B cell (primary cell): ENCODE measurements at regions not wholly inside any gene's neighbourhood (a gene's known extent, or its start where the extent isn't known, plus 50 kb on each side); places are given as distances from the start of the nearest gene placed in this dataset.

Experiments used
- ATAC-seq: fragments of 200-7000 bp; cut with Tn5 transposase; one replicate; pipeline ENCODE4 v1.10.0; 2021; ENCODE audit warnings: low read depth, mild to moderate bottlenecking, moderate number of reproducible peaks, moderate library complexity
- CTCF ChIA-PET: fragments of 350-600 bp; sonication (Branson Sonifier 250); formaldehyde crosslinking; loops from one replicate; lab custom pipeline; 2021; ENCODE audit warnings: antibody characterized with exemption, inconsistent platforms; lab: Charles Lee
- POLR2A ChIA-PET: fragments of 350-600 bp; sonication (Branson Sonifier 250); formaldehyde crosslinking; loops from one replicate; lab custom pipeline; 2021; ENCODE audit warnings: antibody characterized with exemption; lab: Charles Lee
- DNase-seq: peaks from one replicate; pipeline ENCODE4 v3.0.0; 2013
- H2AFZ ChIP-seq: 2 replicates; pipeline ENCODE4 v1.6.1; 2012; ENCODE audit warnings: mild to moderate bottlenecking, low read depth, low read length; ENCODE audit not compliant: insufficient read depth, poor library complexity, severe bottlenecking
- H3K27ac ChIP-seq, 2 donors: 1 replicate in 1 of 2; 2 replicates in 1 of 2; pipeline ENCODE4 v1.5.1; 2012 to 2013; ENCODE audit warnings: low read length in 2 of 2, mild to moderate bottlenecking in 2 of 2, moderate library complexity in 1 of 2
- H3K27me3 ChIP-seq, 4 experiments: fragments of 200-600 bp in 1 of 4; sonication (generic) in 1 of 4; replicated peaks in 1 of 4; 1 replicate in 2 of 4; 2 replicates in 2 of 4; pipeline versions ENCODE4 v1.6.1 to v1.7.0; 2013 to 2016; ENCODE audit warnings: low read length in 3 of 4, mild to moderate bottlenecking in 2 of 4, mixed read lengths in 1 of 4, moderate library complexity in 1 of 4; ENCODE audit not compliant: insufficient read depth in 4 of 4, control insufficient read depth in 3 of 4; ENCODE audit errors: control extremely low read depth in 1 of 4
- H3K36me3 ChIP-seq, 2 experiments: replicated peaks in 1 of 2; 1 replicate in 1 of 2; 2 replicates in 1 of 2; pipeline versions ENCODE4 v1.6.1 to v1.7.1; 2013; ENCODE audit warnings: low read length in 1 of 2; ENCODE audit not compliant: insufficient read depth in 2 of 2, control insufficient read depth in 1 of 2; ENCODE audit errors: control extremely low read depth in 1 of 2, extremely low read depth in 1 of 2
- H3K4me1 ChIP-seq, 2 donors: fragments of 200-600 bp in 1 of 2; sonication (generic) in 1 of 2; 1 replicate in 1 of 2; 2 replicates in 1 of 2; pipeline versions ENCODE4 v1.5.1 to v1.6.1; 2013 to 2017; ENCODE audit warnings: low read length in 2 of 2; ENCODE audit not compliant: control insufficient read depth in 2 of 2, insufficient read depth in 2 of 2
- H3K4me2 ChIP-seq: replicated peaks from 2 replicates; pipeline ENCODE3; 2012; ENCODE audit warnings: mild to moderate bottlenecking, low read depth, low read length; ENCODE audit not compliant: poor library complexity, severe bottlenecking
- H3K4me3 ChIP-seq, 5 experiments: fragments of 200-600 bp in 1 of 5; sonication (generic) in 1 of 5; 1 replicate in 3 of 5; 2 replicates in 2 of 5; pipeline versions ENCODE4 v1.5.1 to v1.7.0; 2011 to 2016; ENCODE audit warnings: low read length in 4 of 5, mild to moderate bottlenecking in 4 of 5, low read depth in 2 of 5, control low read depth in 1 of 5, moderate library complexity in 1 of 5; ENCODE audit not compliant: insufficient read depth in 1 of 5; ENCODE audit errors: control extremely low read depth in 1 of 5, extremely low read depth in 1 of 5
- H3K79me2 ChIP-seq: fragments of 200-600 bp; sonication (generic); one replicate; pipeline ENCODE4 v1.6.0; 2016; ENCODE audit warnings: low read length; ENCODE audit not compliant: control insufficient read depth, insufficient read depth
- H3K9ac ChIP-seq: fragments of 200-600 bp; sonication (generic); 2 replicates; pipeline ENCODE4 v1.6.1; 2017; ENCODE audit warnings: mild to moderate bottlenecking, low read length, moderate library complexity
- H3K9me3 ChIP-seq, 3 donors: one replicate each; pipeline versions ENCODE4 v1.6.1 to v1.7.1; 2013; ENCODE audit warnings: low read length in 2 of 3; ENCODE audit not compliant: control insufficient read depth in 2 of 3, insufficient read depth in 1 of 3; ENCODE audit errors: control extremely low read depth in 1 of 3
- H4K20me1 ChIP-seq: 2 replicates; pipeline ENCODE4 v1.6.0; 2012; ENCODE audit warnings: mild to moderate bottlenecking, low read length; ENCODE audit not compliant: insufficient read depth, control insufficient read depth, poor library complexity, severe bottlenecking
- H3K27ac Mint-ChIP-seq: one replicate; pipeline ENCODE4 v1.8.0; 2021; ENCODE audit warnings: mixed read lengths
- H3K27me3 Mint-ChIP-seq: one replicate; pipeline ENCODE4 v1.8.0; 2021; ENCODE audit warnings: mixed read lengths
- H3K4me1 Mint-ChIP-seq: one replicate; pipeline ENCODE4 v1.8.0; 2021; ENCODE audit warnings: mixed read lengths
- H3K4me3 Mint-ChIP-seq: one replicate; pipeline ENCODE4 v1.8.0; 2021; ENCODE audit warnings: mixed read lengths
- H3K9me3 Mint-ChIP-seq: one replicate; pipeline ENCODE4 v1.8.0; 2022; ENCODE audit warnings: mixed read lengths; ENCODE audit not compliant: insufficient read depth
- EZH2 ChIP-seq: IDR thresholded peaks from 2 replicates; pipeline ENCODE4 v1.6.1; 2012; ENCODE audit warnings: borderline replicate concordance, low read depth, mild to moderate bottlenecking, moderate library complexity, low read length; ENCODE audit not compliant: insufficient read depth, poor library complexity, severe bottlenecking
- WGBS: methylation state at CpG from one replicate; pipeline ENCODE4 v1.1.5; 2013; ENCODE audit warnings: missing lambda C conversion rate; ENCODE audit not compliant: insufficient coverage; 5-methylcytosine and 5-hydroxymethylcytosine counted together
- intact Hi-C: fragments of 100-400 bp; cut with micrococcal nuclease; formaldehyde crosslinking; loops from one replicate; pipeline ENCODE4 v1.10.0; 2022
- TF ChIP-seq, protein P1 (sequence below): fragments of 200-600 bp; IDR thresholded peaks from one replicate; pipeline ENCODE4 v1.8.0; 2022; ENCODE audit warnings: antibody characterized with exemption, mild to moderate bottlenecking

DNA sequence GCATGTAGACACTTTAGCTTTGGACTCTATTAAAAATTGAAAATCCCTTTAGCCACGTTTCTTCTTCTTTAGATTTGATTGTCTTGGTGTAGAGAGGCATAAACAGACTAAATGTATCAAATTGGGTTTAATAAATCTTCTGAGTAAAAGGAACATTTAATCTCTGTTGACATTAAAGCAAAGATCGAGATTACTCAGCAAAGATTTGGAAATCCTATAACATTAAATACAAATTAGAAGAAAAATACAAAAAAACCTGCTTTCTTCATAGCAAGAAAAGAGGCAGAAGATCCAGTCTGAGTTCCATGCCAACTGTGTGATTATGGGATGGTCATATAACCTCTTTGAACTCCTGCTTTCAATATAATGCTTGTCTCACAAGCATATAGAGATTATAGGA is 172.3 kb downstream of the GJA1 start:
- no peak overlapping the region for H3K4me2 ChIP-seq
- POLR2A ChIA-PET = no interaction called here
- no peak overlapping the region for H3K9ac ChIP-seq
- no peak overlapping the region for H3K4me3 ChIP-seq
- H4K20me1 ChIP-seq = no peaks in the 10 kb centered on the region
- no peaks in the 10 kb centered on the region for H3K9me3 Mint-ChIP-seq
- H3K27ac Mint-ChIP-seq = no peak overlapping the region
- no peak overlapping the region for H2AFZ ChIP-seq
- no peak for DNase-seq
- TF ChIP-seq, protein P1, sequence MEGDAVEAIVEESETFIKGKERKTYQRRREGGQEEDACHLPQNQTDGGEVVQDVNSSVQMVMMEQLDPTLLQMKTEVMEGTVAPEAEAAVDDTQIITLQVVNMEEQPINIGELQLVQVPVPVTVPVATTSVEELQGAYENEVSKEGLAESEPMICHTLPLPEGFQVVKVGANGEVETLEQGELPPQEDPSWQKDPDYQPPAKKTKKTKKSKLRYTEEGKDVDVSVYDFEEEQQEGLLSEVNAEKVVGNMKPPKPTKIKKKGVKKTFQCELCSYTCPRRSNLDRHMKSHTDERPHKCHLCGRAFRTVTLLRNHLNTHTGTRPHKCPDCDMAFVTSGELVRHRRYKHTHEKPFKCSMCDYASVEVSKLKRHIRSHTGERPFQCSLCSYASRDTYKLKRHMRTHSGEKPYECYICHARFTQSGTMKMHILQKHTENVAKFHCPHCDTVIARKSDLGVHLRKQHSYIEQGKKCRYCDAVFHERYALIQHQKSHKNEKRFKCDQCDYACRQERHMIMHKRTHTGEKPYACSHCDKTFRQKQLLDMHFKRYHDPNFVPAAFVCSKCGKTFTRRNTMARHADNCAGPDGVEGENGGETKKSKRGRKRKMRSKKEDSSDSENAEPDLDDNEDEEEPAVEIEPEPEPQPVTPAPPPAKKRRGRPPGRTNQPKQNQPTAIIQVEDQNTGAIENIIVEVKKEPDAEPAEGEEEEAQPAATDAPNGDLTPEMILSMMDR = no peak
- no peak for TF ChIP-seq EZH2
- H3K4me1 ChIP-seq = no peaks in the 10 kb centered on the region
- intact Hi-C loops = no loop called here
- H3K27me3 Mint-ChIP-seq = no peaks in the 10 kb centered on the region
- H3K4me1 Mint-ChIP-seq = no peaks in the 10 kb centered on the region
- H3K36me3 ChIP-seq = no peaks in the 10 kb centered on the region
- H3K79me2 ChIP-seq = no peaks in the 10 kb centered on the region
- CTCF ChIA-PET = no interaction called here
- H3K27ac ChIP-seq = no peak overlapping the region
- ATAC-seq = no peak
- no peak overlapping the region for H3K4me3 Mint-ChIP-seq
- no CpG with 5 or more reads among the region's 2 CpGs for WGBS
- H3K9me3 ChIP-seq = no peaks in the 10 kb centered on the region
- no peaks in the 10 kb centered on the region for H3K27me3 ChIP-seq

DNA sequence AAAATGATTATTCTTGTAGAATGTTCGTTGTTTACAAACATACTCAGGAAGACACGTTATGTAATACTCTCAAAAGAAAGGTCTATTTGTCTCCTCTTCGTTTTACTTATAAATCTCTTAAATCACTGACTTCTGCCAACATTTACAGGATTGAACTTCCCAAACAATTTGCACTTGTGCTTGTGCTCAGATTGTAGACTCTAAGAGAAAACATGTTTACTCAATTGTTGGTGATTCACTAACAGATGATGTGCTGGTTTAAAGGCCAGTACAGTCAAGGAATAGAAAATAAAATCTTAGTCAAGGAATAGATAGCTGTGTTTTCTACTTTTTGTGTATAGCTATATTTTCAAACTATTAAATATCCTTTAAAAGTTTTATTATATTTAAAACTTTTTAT is 172.8 kb downstream of the GJA1 start:
- no peak overlapping the region for H3K27ac ChIP-seq
- CTCF ChIA-PET = no interaction called here
- no CpG with 5 or more reads among the region's 3 CpGs for whole genome bisulfite sequencing
- TF ChIP-seq, protein P1 = no peak
- TF ChIP-seq EZH2 = no peak
- intact Hi-C loops = no loop called here
- no peak for ATAC-seq
- no peak overlapping the region for H3K27ac Mint-ChIP-seq
- H2AFZ ChIP-seq = no peak overlapping the region
- H3K36me3 ChIP-seq = no peaks in the 10 kb centered on the region
- H3K4me3 Mint-ChIP-seq = no peak overlapping the region
- no peak overlapping the region for H3K4me2 ChIP-seq
- no peaks in the 10 kb centered on the region for H3K9me3 Mint-ChIP-seq
- no peaks in the 10 kb centered on the region for H3K9me3 ChIP-seq
- POLR2A ChIA-PET = no interaction called here
- no peak for DNase-seq
- no peaks in the 10 kb centered on the region for H3K79me2 ChIP-seq
- H3K27me3 ChIP-seq = no peaks in the 10 kb centered on the region
- H4K20me1 ChIP-seq = no peaks in the 10 kb centered on the region
- no peaks in the 10 kb centered on the region for H3K27me3 Mint-ChIP-seq
- H3K4me1 Mint-ChIP-seq = no peaks in the 10 kb centered on the region
- no peaks in the 10 kb centered on the region for H3K4me1 ChIP-seq
- H3K4me3 ChIP-seq = no peak overlapping the region
- H3K9ac ChIP-seq = no peak overlapping the region
